Iris pigment epithelial cell (primary cell): ENCODE measurements at regions not wholly inside any gene's neighbourhood (a gene's known extent, or its start where the extent isn't known, plus 50 kb on each side); places are given as distances from the start of the nearest gene placed in this dataset.

Source experiments
- DNase-seq: peaks from one replicate; pipeline ENCODE4 v3.0.0-alpha.2; 2011; ENCODE audit warnings: low read depth

DNA sequence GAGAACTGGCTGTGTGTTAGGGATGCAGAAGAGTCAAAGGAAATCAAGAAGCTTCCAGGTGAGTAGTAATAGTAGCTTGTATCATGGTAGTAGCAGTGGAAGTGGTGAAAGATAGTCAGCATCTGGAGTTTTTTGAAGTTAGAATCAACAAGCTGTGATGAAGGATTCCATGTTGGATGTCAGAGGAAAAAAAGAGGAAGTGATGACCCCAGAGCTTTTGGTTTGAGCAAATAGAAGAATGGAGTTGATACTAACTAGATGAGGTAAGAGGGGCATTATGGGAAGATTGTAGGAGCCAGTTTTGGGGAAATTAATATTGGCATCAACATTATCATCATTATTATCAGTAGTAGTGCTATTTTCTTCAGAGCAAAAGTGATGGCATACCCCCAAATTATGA lies 542.2 kb downstream of the XIRP2 start:
- no peak for DNase-seq

DNA sequence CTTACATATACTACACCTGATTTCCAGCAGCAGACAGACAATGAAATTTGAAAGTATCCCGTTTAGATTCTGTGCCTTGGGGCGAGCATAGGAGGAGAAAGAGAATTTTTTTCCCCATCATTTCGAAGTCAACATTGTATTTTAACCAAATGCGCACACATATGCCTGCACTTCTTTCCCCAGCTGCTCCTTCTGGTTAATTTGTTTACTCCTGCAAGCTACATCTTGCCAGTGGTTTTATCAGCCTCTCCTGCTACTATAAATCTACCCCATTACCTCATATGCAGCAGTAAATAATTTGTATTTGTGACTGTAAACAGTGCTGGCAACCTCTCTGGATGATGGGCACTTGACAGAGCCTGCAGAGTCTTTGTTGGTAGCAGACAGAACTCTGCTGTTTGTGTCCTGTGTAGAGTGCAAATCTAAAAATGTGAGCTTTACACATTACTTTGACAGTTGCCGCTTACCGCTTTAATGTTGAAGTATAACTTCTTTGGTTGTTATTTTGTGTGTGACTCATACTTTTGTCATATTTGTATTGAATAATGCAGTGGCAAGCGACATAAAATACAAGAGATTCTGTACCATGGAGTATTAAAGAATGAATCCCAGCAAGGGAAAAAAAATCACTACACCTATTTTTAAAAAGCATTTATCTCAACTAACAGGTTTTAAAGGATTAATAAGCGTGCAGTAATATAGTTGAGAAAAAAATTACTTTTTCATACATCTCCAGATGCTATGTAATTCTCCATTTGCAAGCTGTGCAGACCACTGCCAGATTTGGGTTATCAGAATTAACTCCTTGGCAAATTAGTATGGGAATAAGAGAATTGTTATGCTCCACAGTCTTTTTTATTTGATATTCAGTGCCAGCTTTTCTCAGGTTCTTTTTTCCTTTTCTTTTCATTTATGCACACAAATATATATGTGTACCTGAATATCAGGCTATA lies 536.8 kb downstream of the XIRP2 start:
- no peak for DNase-seq

- DNase-seq = no peak
These were observed 535.9 kb downstream of the XIRP2 start for GRCh38 chr2:167424221-167424620.

- DNase-seq = no peak
These were observed 535.5 kb downstream of the XIRP2 start for GRCh38 chr2:167423731-167424130.

GRCh38 chr2:167420211-167420610 lies 531.9 kb downstream of the XIRP2 start:
- DNase-seq = no peak

DNA sequence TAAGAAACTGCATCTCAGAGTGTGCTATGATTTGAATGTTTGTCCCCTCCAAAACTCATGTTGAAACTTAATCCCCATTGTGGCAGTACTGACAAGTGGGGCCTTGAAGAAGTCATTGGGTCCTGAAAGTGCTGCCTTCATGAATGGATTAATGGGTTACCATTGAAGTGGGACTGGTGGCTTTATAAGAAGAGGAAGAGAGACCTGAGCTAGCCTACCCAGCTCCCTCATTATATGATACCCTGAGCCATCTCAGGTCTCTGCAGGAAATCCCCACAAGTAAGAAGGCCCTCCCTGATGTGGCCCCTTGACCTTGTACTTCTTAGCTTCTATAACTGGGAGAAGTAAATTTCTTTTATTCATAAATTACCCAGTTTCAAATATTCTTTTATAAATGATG lies 526.8 kb downstream of the XIRP2 start:
- DNase-seq = no peak

DNA sequence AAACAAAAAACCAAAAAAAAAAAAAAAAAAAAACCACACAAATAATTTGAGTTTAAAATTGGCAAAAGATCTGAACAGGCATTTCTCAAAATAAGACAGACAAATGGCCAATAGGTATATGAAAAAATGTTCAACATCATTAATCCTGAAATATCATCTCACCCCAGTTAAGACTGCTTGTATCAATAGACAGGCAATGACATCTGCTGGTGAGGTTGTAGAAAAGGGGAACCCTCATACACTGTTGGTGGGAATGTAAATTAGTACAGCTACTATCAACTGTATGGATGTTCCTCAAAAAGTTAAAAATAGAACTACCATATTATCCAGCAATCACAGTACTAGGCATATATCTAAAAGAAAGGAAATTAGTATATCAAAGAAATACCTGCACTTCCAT lies 523.1 kb downstream of the XIRP2 start:
- peak; percentile 5 for DNase-seq

GRCh38 chr2:167406558-167406957 lies 518.3 kb downstream of the XIRP2 start:
- peak; percentile 56 for DNase-seq

DNA sequence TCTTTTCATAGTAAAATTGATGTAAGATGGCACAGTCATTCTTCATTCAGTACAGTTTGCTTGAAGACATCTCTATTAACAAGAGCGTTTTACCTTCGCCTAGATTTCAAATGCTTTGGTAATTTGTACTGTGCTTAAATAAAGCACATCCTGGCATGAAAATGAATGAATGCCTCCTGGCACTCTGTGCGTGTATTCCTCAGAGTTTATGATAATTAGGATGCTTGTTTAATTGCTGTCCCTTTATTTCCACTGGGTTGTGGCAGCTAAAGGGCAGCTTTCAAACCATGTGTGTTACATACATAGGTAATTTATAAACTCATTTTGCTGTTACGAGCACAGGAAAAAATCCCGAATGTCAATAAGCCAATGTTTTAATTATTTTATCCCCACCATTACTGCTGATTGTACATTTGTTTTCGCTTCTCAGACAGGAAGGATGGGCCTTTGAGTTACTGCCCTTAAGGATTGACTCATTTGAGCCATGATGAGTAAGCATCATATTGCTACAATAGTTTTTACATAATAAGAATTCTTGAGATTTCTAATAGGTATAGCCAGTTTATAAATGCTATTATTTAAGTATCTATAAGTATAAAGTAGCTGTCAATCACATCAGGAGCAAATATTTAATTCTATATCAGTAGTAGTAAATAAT lies 516.5 kb downstream of the XIRP2 start:
- peak; percentile 64 for DNase-seq

DNA sequence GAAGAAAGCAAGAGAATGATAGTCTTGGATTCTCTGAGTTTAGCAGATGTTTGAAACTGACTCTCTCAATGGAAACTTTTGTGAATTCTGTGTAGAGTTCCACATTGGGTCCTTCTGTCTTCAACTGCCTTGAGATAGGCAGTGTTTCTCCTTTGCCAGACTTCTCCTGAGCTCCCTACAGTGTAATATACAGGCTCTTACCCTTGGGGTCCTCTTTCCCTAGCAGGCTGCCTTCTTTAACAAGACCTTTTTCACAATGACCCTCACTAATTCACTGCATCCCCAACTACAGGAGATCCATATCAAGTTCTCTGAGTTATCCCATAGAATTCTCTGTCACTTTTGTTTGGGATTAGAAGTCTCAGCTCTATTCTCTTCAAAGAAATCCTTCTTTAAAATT lies 513.0 kb downstream of the XIRP2 start:
- DNase-seq = no peak

- DNase-seq = no peak
These were observed 512.3 kb downstream of the XIRP2 start for GRCh38 chr2:167400546-167400945.

GRCh38 chr2:167398873-167399272 lies 510.6 kb downstream of the XIRP2 start:
- no peak for DNase-seq

DNA sequence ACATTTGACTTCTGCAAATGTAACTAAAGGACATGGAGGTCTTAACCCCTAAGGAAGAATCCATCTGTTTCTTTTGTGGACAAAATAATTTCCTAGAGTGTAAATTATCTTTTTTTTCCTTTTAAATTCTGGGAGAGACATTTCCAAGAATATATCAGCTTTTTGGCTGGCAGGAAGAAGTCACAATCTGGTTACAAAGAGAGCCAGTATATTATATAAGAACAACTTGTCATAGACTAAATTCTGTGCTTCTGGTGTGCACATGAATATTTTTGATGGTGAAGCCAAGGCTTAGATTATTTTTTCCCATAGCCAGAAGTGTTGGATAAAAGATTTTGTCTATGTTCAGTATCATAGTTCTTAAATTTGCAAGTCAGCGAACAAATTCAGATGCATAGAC lies 500.6 kb downstream of the XIRP2 start:
- no peak for DNase-seq

DNA sequence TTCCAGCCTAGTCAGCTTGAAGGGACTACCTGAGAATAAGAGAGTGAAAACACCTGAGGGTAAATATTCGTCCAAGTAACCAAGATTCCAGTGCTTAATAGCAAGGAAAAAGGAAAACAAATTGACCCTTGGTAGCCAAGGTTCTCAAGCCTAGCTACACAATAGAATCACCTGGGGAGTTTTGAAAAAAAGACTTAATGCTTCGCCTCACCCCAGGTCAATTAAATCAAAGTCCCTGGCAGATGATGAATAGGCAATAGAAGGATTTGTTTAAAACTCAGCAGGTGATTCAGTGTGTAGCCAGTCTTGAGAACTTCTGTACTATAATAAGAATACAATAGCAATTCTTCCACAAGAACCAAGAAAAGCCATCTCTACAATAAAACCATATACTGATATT lies 500.2 kb downstream of the XIRP2 start:
- no peak for DNase-seq

DNA sequence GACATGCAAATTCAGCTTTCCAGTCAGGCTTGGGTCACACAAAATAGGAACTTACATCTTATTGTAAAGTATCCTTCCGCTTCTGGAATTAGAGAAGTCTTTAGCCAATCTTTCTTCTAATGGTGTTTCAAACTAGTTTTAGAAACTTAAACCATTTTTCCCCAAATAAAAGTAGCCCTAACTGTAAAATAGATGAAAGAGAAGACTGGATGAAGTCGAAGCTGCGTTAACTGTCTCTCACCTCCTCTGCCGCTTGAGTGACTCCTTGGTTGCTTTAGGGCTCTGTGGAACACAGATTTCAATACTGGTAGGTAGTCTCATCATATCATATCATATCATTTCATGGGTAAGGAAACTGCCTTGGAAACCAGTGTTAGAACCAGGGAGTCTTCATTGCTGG lies 498.4 kb downstream of the XIRP2 start:
- DNase-seq = no peak

- no peak for DNase-seq
These were observed 495.4 kb downstream of the XIRP2 start for GRCh38 chr2:167383610-167384194.

DNA sequence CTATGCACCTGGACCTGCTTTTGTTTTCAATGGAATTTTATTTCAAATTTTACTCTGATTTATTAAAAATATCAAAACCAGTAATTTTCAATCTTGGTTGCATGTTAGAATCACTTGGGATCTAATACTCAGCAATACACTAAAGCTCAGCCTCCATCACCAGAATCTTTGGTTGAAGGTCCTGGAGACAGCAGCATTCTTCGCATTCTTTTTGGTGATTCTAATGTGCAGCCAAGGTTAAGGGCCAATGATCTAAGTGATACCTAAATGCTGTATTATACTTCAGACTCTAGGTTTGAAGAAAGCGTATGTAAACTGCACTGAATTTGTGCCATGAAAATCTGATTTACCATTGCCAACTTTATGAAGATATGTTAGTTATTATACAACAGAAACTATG lies 493.1 kb downstream of the XIRP2 start:
- no peak for DNase-seq

DNA sequence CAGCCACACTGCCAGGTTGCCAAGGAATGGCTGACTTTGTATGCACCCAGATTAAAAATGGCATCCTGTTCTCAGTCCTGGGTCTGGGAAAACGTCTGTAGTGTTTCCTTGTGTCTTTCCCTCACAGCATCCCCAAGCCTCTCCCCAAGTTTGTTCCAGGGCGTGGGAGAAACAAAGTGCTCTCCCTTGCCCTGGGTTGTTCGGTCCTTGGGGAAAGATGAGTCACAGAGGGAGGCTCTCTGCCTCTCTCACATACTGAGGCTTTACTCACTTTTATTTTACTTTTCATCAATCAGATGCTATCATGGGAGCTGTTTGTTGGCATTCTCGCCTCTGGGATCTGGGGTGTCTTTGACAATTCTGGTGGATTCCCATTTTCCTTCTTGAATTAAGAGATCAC lies 492.3 kb downstream of the XIRP2 start:
- DNase-seq = no peak

DNA sequence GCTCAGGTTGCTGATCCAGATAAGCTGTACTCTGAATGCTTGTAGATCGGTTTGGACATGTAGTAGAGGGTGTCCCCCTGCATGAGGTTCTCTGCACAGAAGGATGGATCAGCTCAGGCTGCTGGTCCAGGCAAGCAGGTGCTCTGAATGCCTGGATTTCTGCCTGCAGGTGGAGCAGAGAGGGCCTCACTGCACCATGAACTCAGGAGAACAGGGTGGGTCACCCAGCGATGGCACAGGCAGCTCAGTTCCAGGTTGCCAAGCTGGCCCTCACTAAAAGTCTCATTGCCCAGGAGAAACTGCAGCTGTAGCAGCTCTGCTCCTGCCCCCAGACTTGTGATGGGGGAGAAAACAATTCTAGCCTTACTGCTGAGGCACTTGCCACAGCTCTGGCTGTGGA lies 491.8 kb downstream of the XIRP2 start:
- no peak for DNase-seq

DNA sequence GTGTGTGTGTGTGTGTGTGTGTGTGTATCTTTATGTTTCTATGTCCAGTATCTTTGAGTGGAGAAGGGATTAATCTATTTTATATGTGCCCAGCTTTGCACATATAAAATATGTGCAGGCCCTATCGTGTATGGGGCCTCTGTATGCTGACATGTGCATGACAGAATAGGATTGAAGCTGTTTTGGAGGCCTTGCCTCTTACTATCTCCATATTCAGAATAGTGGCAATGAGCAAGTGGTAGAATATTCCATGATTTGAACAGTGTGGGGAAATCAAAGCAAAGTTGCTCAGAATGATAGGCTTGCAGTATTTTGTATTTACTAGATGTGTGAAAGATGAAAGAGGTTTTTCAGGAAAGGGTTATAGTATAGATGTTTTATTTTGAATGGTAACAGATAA lies 480.8 kb downstream of the XIRP2 start:
- no peak for DNase-seq

- DNase-seq = no peak
These were observed 480.1 kb downstream of the XIRP2 start for GRCh38 chr2:167368371-167368770.

DNA sequence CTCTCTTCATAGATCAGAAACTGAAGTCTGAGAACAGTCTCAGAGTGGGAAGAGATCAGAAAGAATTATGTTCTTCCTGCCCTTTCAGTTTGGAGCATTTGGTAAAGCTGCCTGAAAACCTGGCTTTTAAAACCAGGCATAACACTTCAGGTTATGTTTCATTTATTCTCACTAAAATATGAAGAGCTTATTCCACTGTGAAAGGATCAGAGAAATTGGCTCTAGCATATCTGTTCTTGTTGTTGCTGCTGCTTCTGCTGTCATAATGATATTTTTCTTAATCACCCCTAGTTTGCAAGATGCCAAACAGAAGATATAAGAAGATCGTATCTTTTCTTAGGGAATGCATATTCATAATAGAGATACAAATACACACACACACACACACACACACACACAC lies 476.9 kb downstream of the XIRP2 start:
- no peak for DNase-seq

GRCh38 chr2:167361426-167361825 lies 473.1 kb downstream of the XIRP2 start:
- DNase-seq = no peak
